HG02970 (cell line): ENCODE measurements at regions not wholly inside any gene's neighbourhood (a gene's known extent, or its start where the extent isn't known, plus 50 kb on each side); places are given as distances from the start of the nearest gene placed in this dataset.

Source experiments
- ATAC-seq: cut with Tn5 transposase; IDR thresholded peaks from one replicate; pipeline ENCODE4 v1.9.1; 2021; ENCODE audit warnings: mild to moderate bottlenecking, moderate library complexity, moderate number of reproducible peaks; ENCODE audit not compliant: unreplicated experiment, low FRiP score

- no peak for ATAC-seq
These were observed 88.4 kb downstream of the METTL4 start for GRCh38 chr18:2482706-2483475.

GRCh38 chr18:2485983-2486382, 85.3 kb downstream of the METTL4 start:
- ATAC-seq: no peak

- no peak for ATAC-seq
These were observed 84.9 kb downstream of the METTL4 start for GRCh38 chr18:2486426-2486825.
